ENCODE measurements at regions not wholly inside any gene's neighbourhood (a gene's known extent, or its start where the extent isn't known, plus 50 kb on each side); places are given as distances from the start of the nearest gene placed in this dataset.

- TF ChIP-seq CTCF (conservative IDR thresholded peaks at IDR 0.05; ENCODE audit: low read depth) = no peak
- ChIA-PET POLR2A (ENCODE audit: low non-redundant PET) (no interaction called here), CTCF (no interaction called here)
- no peak overlapping the region for H3K27ac ChIP-seq
- peak; percentile 62 for DNase-seq (ENCODE audit: low spot score)
Measured at GRCh38 chr10:52455098-52455497, 141.0 kb downstream of the DKK1 start.

- POLR2A ChIA-PET (ENCODE audit: low non-redundant PET) = no interaction called here
- H3K27ac ChIP-seq = no peak overlapping the region
- CTCF ChIA-PET = interaction anchor here (0.5 to 0.6 kb wide), 2 partner anchors 29 to 140 kb away, joined by 3 read pairs; no protein-coding TSS in a partner anchor
- no peak for TF ChIP-seq CTCF (conservative IDR thresholded peaks at IDR 0.05; ENCODE audit: low read depth)
- no peak for DNase-seq (ENCODE audit: low spot score)
Measured at GRCh38 chr10:52459097-52459496, 145.0 kb downstream of the DKK1 start.

DNA sequence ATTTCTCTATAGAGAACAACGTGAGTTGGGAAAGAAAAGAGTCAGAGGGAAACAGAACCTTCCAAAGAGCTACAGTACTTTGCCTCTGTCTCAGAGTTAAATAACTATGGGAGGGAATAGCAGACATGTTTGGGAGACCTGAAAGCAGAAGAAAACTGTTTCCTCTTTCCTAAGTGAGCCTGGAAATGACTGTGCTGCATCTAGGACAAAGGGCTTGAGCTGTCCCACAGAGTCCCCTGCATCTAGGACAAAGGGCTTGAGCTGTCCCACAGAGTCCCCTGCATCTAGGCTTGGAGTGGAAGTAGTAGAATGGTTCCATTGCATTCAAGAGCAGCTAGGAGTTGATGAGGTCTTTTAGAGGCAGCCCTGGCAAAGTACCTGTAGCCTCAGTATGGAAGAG lies 149.7 kb downstream of the DKK1 start:
- H3K27ac ChIP-seq = no peak overlapping the region
- ChIA-PET CTCF (interaction anchor here (0.7 to 0.8 kb wide), 2 partner anchors 10 to 93 kb away, joined by 3 read pairs; no protein-coding TSS in a partner anchor), POLR2A (ENCODE audit: low non-redundant PET) (no interaction called here)
- DNase-seq (ENCODE audit: low spot score) = no peak
- no peak for TF ChIP-seq CTCF (conservative IDR thresholded peaks at IDR 0.05; ENCODE audit: low read depth)

DNA sequence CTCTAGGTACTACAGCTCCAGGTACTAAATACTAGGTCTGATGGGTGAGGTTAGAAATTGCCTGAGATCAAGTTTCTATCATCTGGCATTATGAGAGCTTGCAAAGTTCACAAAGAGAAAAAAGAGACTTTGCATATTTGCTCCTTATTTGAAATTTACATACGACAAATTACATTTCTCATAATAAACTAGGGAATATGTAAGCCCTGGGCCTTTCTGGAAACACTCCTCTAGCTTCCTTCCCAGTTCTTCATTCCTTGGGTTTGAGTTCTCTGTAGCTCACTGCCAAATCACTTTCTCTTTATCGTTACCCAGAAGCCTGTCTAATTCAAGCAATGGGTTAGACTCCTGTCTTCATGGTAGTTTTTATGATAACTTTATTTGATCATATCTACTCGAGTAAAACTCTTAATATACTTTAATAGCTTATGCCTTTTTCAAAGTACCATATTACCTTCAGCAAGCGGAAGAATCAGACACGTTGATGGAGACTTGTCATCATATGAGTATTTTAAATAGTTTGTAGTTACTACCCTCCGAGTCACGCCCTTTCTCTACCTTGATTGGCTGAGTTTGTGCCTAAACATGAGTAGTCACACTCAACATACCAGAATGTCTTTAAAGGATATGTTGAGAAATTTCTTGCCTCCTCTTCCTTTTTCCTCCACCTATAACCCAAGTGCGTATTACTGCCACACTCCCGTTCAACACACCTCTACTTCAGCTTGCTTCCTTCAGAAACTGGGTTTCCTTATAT lies 150.5 kb downstream of the DKK1 start:
- ChIA-PET POLR2A (ENCODE audit: low non-redundant PET) (no interaction called here), CTCF (interaction anchor here (0.7 to 0.8 kb wide), 2 partner anchors 11 to 92 kb away, joined by 3 read pairs; no protein-coding TSS in a partner anchor)
- TF ChIP-seq CTCF (conservative IDR thresholded peaks at IDR 0.05; ENCODE audit: low read depth) = no peak
- DNase-seq (ENCODE audit: low spot score) = peak; percentile 23
- H3K27ac ChIP-seq = no peak overlapping the region

- POLR2A ChIA-PET (ENCODE audit: low non-redundant PET) = no interaction called here
- H3K27ac ChIP-seq = no peak overlapping the region
- CTCF ChIA-PET = no interaction called here
- no peak for TF ChIP-seq CTCF (conservative IDR thresholded peaks at IDR 0.05; ENCODE audit: low read depth)
- no peak for DNase-seq (ENCODE audit: low spot score)
Measured at GRCh38 chr10:52465202-52465601, 151.1 kb downstream of the DKK1 start.

GRCh38 chr10:52466464-52466863 lies 152.4 kb downstream of the DKK1 start:
- CTCF ChIA-PET = no interaction called here
- no peak overlapping the region for H3K27ac ChIP-seq
- POLR2A ChIA-PET (ENCODE audit: low non-redundant PET) = no interaction called here
- no peak for TF ChIP-seq CTCF (conservative IDR thresholded peaks at IDR 0.05; ENCODE audit: low read depth)
- no peak for DNase-seq (ENCODE audit: low spot score)
